Caco-2 (cell line): ENCODE measurements at regions not wholly inside any gene's neighbourhood (a gene's known extent, or its start where the extent isn't known, plus 50 kb on each side); places are given as distances from the start of the nearest gene placed in this dataset.
A peak's percentile ranks its signal among the peaks of the same experiment; 100 is the strongest.

Experiments
- BruUV-seq: library from RNA; stranded (reverse); fragments of 400-500 nt; replicated peaks from 2 replicates; lab custom pipeline; 2021; lab: Mats Ljungman, UMichigan
- CTCF ChIA-PET: fragments of 300-600 bp; sonication (Branson Sonifier 250); formaldehyde crosslinking; loops from one replicate; lab custom pipeline; 2022; ENCODE audit warnings: antibody characterized with exemption; lab: Charles Lee
- POLR2A ChIA-PET: fragments of 300-600 bp; sonication (Branson Sonifier 250); formaldehyde crosslinking; loops from one replicate; lab custom pipeline; 2022; ENCODE audit warnings: antibody characterized with exemption; lab: Charles Lee
- DNase-seq, 2 experiments: peaks; one replicate each; pipeline versions ENCODE4 v3.0.0 to v3.0.0-alpha.2; 2020 to 2022
- H3K27me3 ChIP-seq: replicated peaks from 2 replicates; pipeline ENCODE4 v1.6.0; 2011; ENCODE audit warnings: low read length; ENCODE audit not compliant: control insufficient read depth, insufficient read depth
- H3K36me3 ChIP-seq: 2 replicates; pipeline ENCODE4 v1.5.1; 2011; ENCODE audit warnings: low read length; ENCODE audit not compliant: control insufficient read depth, insufficient read depth
- H3K4me1 ChIP-seq: fragments of 250-450 bp; sonication (Bioruptor Pico); 2 replicates; pipeline ENCODE4 v1.5.1; 2020; ENCODE audit warnings: mild to moderate bottlenecking
- H3K4me3 ChIP-seq: 2 replicates; pipeline ENCODE4 v1.5.1; 2011; ENCODE audit warnings: low read depth, mild to moderate bottlenecking, control low read depth, low read length
- H3K9me3 ChIP-seq: fragments of 250-450 bp; sonication (Bioruptor Pico); 2 replicates; pipeline ENCODE4 v1.5.1; 2020; ENCODE audit warnings: mild to moderate bottlenecking, moderate library complexity
- H3K27ac Mint-ChIP-seq: one replicate; pipeline ENCODE4 v1.8.0; 2022; ENCODE audit warnings: mixed read lengths; ENCODE audit not compliant: unreplicated experiment
- H3K27me3 Mint-ChIP-seq: one replicate; pipeline ENCODE4 v1.8.0; 2022; ENCODE audit warnings: mixed read lengths; ENCODE audit not compliant: insufficient read depth, unreplicated experiment
- H3K36me3 Mint-ChIP-seq: one replicate; pipeline ENCODE4 v1.8.0; 2022; ENCODE audit warnings: mild to moderate bottlenecking, mixed read lengths; ENCODE audit not compliant: insufficient read depth, unreplicated experiment
- H3K4me1 Mint-ChIP-seq: one replicate; pipeline ENCODE4 v1.8.0; 2022; ENCODE audit warnings: low read depth, mixed read lengths; ENCODE audit not compliant: unreplicated experiment
- H3K4me3 Mint-ChIP-seq: one replicate; pipeline ENCODE4 v1.8.0; 2022; ENCODE audit warnings: mild to moderate bottlenecking, moderate library complexity, mixed read lengths; ENCODE audit not compliant: unreplicated experiment
- H3K9me3 Mint-ChIP-seq: one replicate; pipeline ENCODE4 v1.8.0; 2022; ENCODE audit warnings: mixed read lengths; ENCODE audit not compliant: unreplicated experiment
- CTCF ChIP-seq, 2 experiments: fragments of 200-600 bp in 1 of 2; IDR thresholded peaks; 1 replicate in 1 of 2; 2 replicates in 1 of 2; pipeline versions ENCODE4 v1.5.1 to v1.8.0; 2011 to 2022; ENCODE audit warnings: antibody characterized with exemption in 1 of 2, control low read depth in 1 of 2, inconsistent platforms in 1 of 2, low read depth in 1 of 2, low read length in 1 of 2, mild to moderate bottlenecking in 1 of 2, moderate library complexity in 1 of 2; ENCODE audit not compliant: insufficient read depth in 1 of 2, severe bottlenecking in 1 of 2, unreplicated experiment in 1 of 2
- intact Hi-C: fragments of 100-400 bp; cut with micrococcal nuclease; formaldehyde crosslinking; loops from one replicate; pipeline ENCODE4 v1.10.0; 2022; ENCODE audit not compliant: unreplicated experiment

GRCh38 chr7:25720427-25720826 is 431.6 kb upstream of the NFE2L3 start:
- POLR2A ChIA-PET: no interaction called here
- BruUV-seq: no TSS peak
- Mint-ChIP-seq H3K27me3 (peaks cover 11% of the 10 kb centered on the region), H3K36me3 (no peaks in the 10 kb centered on the region), H3K9me3 (no peaks in the 10 kb centered on the region), H3K27ac (no peak overlapping the region), H3K4me1 (no peaks in the 10 kb centered on the region), H3K4me3 (no peak overlapping the region)
- CTCF ChIA-PET: no interaction called here
- peak; percentile 49 to 50 for TF ChIP-seq CTCF (IDR thresholded peaks at IDR 0.05; ENCODE audit: insufficient read depth in 1 of 2, low read depth in 1 of 2, low read length in 1 of 2, severe bottlenecking in 1 of 2, unreplicated experiment in 1 of 2)
- Histone ChIP-seq H3K9me3 (no peaks in the 10 kb centered on the region), H3K4me3 (no peak overlapping the region), H3K36me3 (no peaks in the 10 kb centered on the region), H3K27me3 (no peaks in the 10 kb centered on the region; the same call in 1 of the 2 replicates), H3K4me1 (no peaks in the 10 kb centered on the region)
- DNase-seq: peak in 1 of 2 experiments; percentile 15
- intact Hi-C loops: loop anchor here (1.0 kb wide), 1 partner anchor 131 kb away; no protein-coding TSS in a partner anchor

GRCh38 chr7:25722856-25723255 is 429.1 kb upstream of the NFE2L3 start:
- H3K9me3 Mint-ChIP-seq: no peaks in the 10 kb centered on the region
- POLR2A ChIA-PET: no interaction called here
- H3K9me3 ChIP-seq: no peaks in the 10 kb centered on the region
- no peak for TF ChIP-seq CTCF (IDR thresholded peaks at IDR 0.05; ENCODE audit: insufficient read depth in 1 of 2, low read depth in 1 of 2, low read length in 1 of 2, severe bottlenecking in 1 of 2, unreplicated experiment in 1 of 2)
- H3K4me1 Mint-ChIP-seq: no peaks in the 10 kb centered on the region
- H3K27ac Mint-ChIP-seq: no peak overlapping the region
- BruUV-seq: no TSS peak
- intact Hi-C loops: no loop called here
- no peaks in the 10 kb centered on the region for H3K27me3 ChIP-seq
- CTCF ChIA-PET: no interaction called here
- no peaks in the 10 kb centered on the region for H3K36me3 ChIP-seq
- no peaks in the 10 kb centered on the region for H3K4me1 ChIP-seq
- no peak overlapping the region for H3K4me3 Mint-ChIP-seq
- peaks cover 15% of the 10 kb centered on the region for H3K27me3 Mint-ChIP-seq
- DNase-seq: no peak
- no peaks in the 10 kb centered on the region for H3K36me3 Mint-ChIP-seq
- H3K4me3 ChIP-seq: no peak overlapping the region

GRCh38 chr7:25725451-25725850 is 426.5 kb upstream of the NFE2L3 start:
- H3K36me3 Mint-ChIP-seq: no peaks in the 10 kb centered on the region
- intact Hi-C loops: no loop called here
- no peak overlapping the region for H3K4me3 ChIP-seq
- no peaks in the 10 kb centered on the region for H3K9me3 Mint-ChIP-seq
- H3K36me3 ChIP-seq: no peaks in the 10 kb centered on the region
- H3K27me3 Mint-ChIP-seq: peaks cover 10% of the 10 kb centered on the region
- H3K4me1 Mint-ChIP-seq: no peaks in the 10 kb centered on the region
- ChIA-PET POLR2A (no interaction called here), CTCF (no interaction called here)
- no peaks in the 10 kb centered on the region for H3K4me1 ChIP-seq
- no peaks in the 10 kb centered on the region for H3K27me3 ChIP-seq
- H3K9me3 ChIP-seq: no peaks in the 10 kb centered on the region
- no TSS peak for BruUV-seq
- H3K27ac Mint-ChIP-seq: no peak overlapping the region
- no peak for TF ChIP-seq CTCF (IDR thresholded peaks at IDR 0.05; ENCODE audit: insufficient read depth in 1 of 2, low read depth in 1 of 2, low read length in 1 of 2, severe bottlenecking in 1 of 2, unreplicated experiment in 1 of 2)
- H3K4me3 Mint-ChIP-seq: no peak overlapping the region
- DNase-seq: no peak
